IMR-90 (cell line): ENCODE measurements at regions not wholly inside any gene's neighbourhood (a gene's known extent, or its start where the extent isn't known, plus 50 kb on each side); places are given as distances from the start of the nearest gene placed in this dataset.

Source experiments
- ATAC-seq: fragments of 200-7000 bp; cut with Tn5 transposase; 2 replicates; pipeline ENCODE4 v1.9.1; 2020; ENCODE audit warnings: low read depth, mild to moderate bottlenecking, moderate library complexity
- BruUV-seq: library from RNA; stranded (reverse); fragments of 400-500 nt; replicated peaks from 2 replicates; lab custom pipeline; 2021; lab: Mats Ljungman, UMichigan
- CTCF ChIA-PET: fragments of 300-600 bp; formaldehyde crosslinking; extraction: SDS; loops from one replicate; lab custom pipeline; 2021; ENCODE audit warnings: antibody characterized with exemption; lab: Yijun Ruan, JAX
- POLR2A ChIA-PET: fragments of 300-600 bp; sonication (Branson Sonifier 250); formaldehyde crosslinking; loops from one replicate; lab custom pipeline; 2022; ENCODE audit warnings: antibody characterized with exemption; ENCODE audit not compliant: unreplicated experiment; lab: Charles Lee
- DNase-seq: peaks from one replicate; pipeline ENCODE4 v3.0.0; 2013
- H2AFZ ChIP-seq: replicated peaks from 2 replicates; pipeline ENCODE3; 2013; ENCODE audit warnings: low read length, mild to moderate bottlenecking; ENCODE audit not compliant: poor library complexity
- H2AK5ac ChIP-seq: 2 replicates; pipeline ENCODE4 v1.6.1; 2013; ENCODE audit warnings: low read depth, low read length, inconsistent platforms
- H2AK9ac ChIP-seq: replicated peaks from 2 replicates; pipeline ENCODE3; 2013; ENCODE audit warnings: mild to moderate bottlenecking, low read depth, low read length, moderate library complexity; ENCODE audit not compliant: poor library complexity
- H2BK120ac ChIP-seq: 2 replicates; pipeline ENCODE4 v1.6.1; 2013; ENCODE audit warnings: low read depth, low read length, inconsistent platforms
- H2BK15ac ChIP-seq: 3 replicates; pipeline ENCODE4 v1.6.1; 2013; ENCODE audit warnings: low read depth, low read length, inconsistent platforms
- H2BK20ac ChIP-seq: 2 replicates; pipeline ENCODE4 v1.6.1; 2013; ENCODE audit warnings: low read depth, mild to moderate bottlenecking, inconsistent platforms, low read length, moderate library complexity
- H2BK5ac ChIP-seq: 2 replicates; pipeline ENCODE4 v1.6.1; 2013; ENCODE audit warnings: mild to moderate bottlenecking, low read depth, low read length, inconsistent platforms; ENCODE audit not compliant: poor library complexity, severe bottlenecking
- H3K14ac ChIP-seq: replicated peaks from 2 replicates; pipeline ENCODE4 v1.6.1; 2013; ENCODE audit warnings: low read depth, low read length, inconsistent platforms
- H3K18ac ChIP-seq: 2 replicates; pipeline ENCODE4 v1.6.1; 2013; ENCODE audit warnings: low read depth, low read length, control low read depth
- H3K23ac ChIP-seq: 2 replicates; pipeline ENCODE4 v1.6.1; 2013; ENCODE audit warnings: low read depth, low read length, inconsistent platforms
- H3K27ac ChIP-seq: 2 replicates; pipeline ENCODE4 v1.5.1; 2013; ENCODE audit warnings: mild to moderate bottlenecking, control low read depth, low read length; ENCODE audit not compliant: insufficient read depth
- H3K27me3 ChIP-seq: 2 replicates; pipeline ENCODE4 v1.6.1; 2013; ENCODE audit warnings: low read length; ENCODE audit not compliant: control insufficient read depth, insufficient read depth
- H3K36me3 ChIP-seq: 2 replicates; pipeline ENCODE4 v1.6.1; 2013; ENCODE audit warnings: low read length, mixed read lengths; ENCODE audit not compliant: control insufficient read depth, insufficient read depth
- H3K4ac ChIP-seq: 2 replicates; pipeline ENCODE4 v1.6.1; 2013; ENCODE audit warnings: low read depth, low read length, inconsistent platforms
- H3K4me1 ChIP-seq: 2 replicates; pipeline ENCODE4 v1.6.1; 2013; ENCODE audit warnings: low read length, mixed read lengths; ENCODE audit not compliant: control insufficient read depth, insufficient read depth
- H3K4me2 ChIP-seq: 2 replicates; pipeline ENCODE4 v1.6.1; 2013; ENCODE audit warnings: low read depth, mild to moderate bottlenecking, control low read depth, low read length, moderate library complexity
- H3K4me3 ChIP-seq: 2 replicates; pipeline ENCODE4 v1.5.1; 2013; ENCODE audit warnings: low read depth, mild to moderate bottlenecking, control low read depth, low read length, moderate library complexity; ENCODE audit not compliant: insufficient read depth
- H3K56ac ChIP-seq: 2 replicates; pipeline ENCODE4 v1.6.1; 2013; ENCODE audit warnings: low read length, inconsistent platforms; ENCODE audit not compliant: insufficient read depth; ENCODE audit errors: extremely low read depth
- H3K79me1 ChIP-seq, 2 experiments: 2 replicates each; pipeline ENCODE4 v1.6.1; 2013; ENCODE audit warnings: low read length in 2 of 2, inconsistent platforms in 1 of 2, low read depth in 1 of 2
- H3K9ac ChIP-seq: 2 replicates; pipeline ENCODE4 v1.6.1; 2013; ENCODE audit warnings: low read depth, low read length, control low read depth
- H3K9me1 ChIP-seq: 2 replicates; pipeline ENCODE4 v1.6.1; 2013; ENCODE audit warnings: low read length, inconsistent platforms; ENCODE audit not compliant: insufficient read depth
- H3K9me3 ChIP-seq: 2 replicates; pipeline ENCODE4 v1.6.1; 2013; ENCODE audit warnings: low read length; ENCODE audit not compliant: control insufficient read depth, insufficient read depth
- H4K20me1 ChIP-seq: 2 replicates; pipeline ENCODE4 v1.6.1; 2013; ENCODE audit warnings: low read length, inconsistent platforms; ENCODE audit not compliant: insufficient read depth
- H4K5ac ChIP-seq: 2 replicates; pipeline ENCODE4 v1.6.1; 2013; ENCODE audit warnings: mild to moderate bottlenecking, low read depth, low read length, control low read depth
- H4K8ac ChIP-seq, 2 experiments: 2 replicates each; pipeline ENCODE4 v1.6.1; 2013; ENCODE audit warnings: low read depth in 2 of 2, low read length in 2 of 2, control low read depth in 1 of 2, inconsistent platforms in 1 of 2
- H4K91ac ChIP-seq: 2 replicates; pipeline ENCODE4 v1.6.1; 2013; ENCODE audit warnings: low read depth, low read length, inconsistent platforms; ENCODE audit not compliant: insufficient read depth
- BHLHE40 ChIP-seq: fragments of 150-350 bp; IDR thresholded peaks from 2 replicates; pipeline ENCODE4 v1.6.1; 2016; ENCODE audit warnings: mild to moderate bottlenecking, low read depth, low read length
- CEBPB ChIP-seq: IDR thresholded peaks from 2 replicates; pipeline ENCODE4 v1.6.1; 2012; ENCODE audit warnings: low read depth, low read length, improper control_type of control experiment
- CHD1 ChIP-seq: IDR thresholded peaks from 2 replicates; pipeline ENCODE4 v1.6.1; 2012; ENCODE audit warnings: low read depth, low read length, improper control_type of control experiment
- ELK1 ChIP-seq: fragments of 150-350 bp; IDR thresholded peaks from 2 replicates; pipeline ENCODE4 v1.6.1; 2016; ENCODE audit warnings: low read depth, mild to moderate bottlenecking, low read length, moderate library complexity, borderline replicate concordance
- FOS ChIP-seq: fragments of 150-350 bp; IDR thresholded peaks from 2 replicates; pipeline ENCODE4 v1.6.1; 2016; ENCODE audit warnings: low read depth, low read length
- MAFK ChIP-seq: IDR thresholded peaks from 2 replicates; pipeline ENCODE4 v1.6.1; 2012; ENCODE audit warnings: low read depth, low read length, improper control_type of control experiment
- MAZ ChIP-seq: IDR thresholded peaks from 2 replicates; pipeline ENCODE4 v1.6.1; 2012; ENCODE audit warnings: low read depth, mild to moderate bottlenecking, low read length, improper control_type of control experiment, moderate library complexity, borderline replicate concordance
- MXI1 ChIP-seq: IDR thresholded peaks from 2 replicates; pipeline ENCODE4 v1.6.1; 2012; ENCODE audit warnings: low read depth, mild to moderate bottlenecking, low read length, moderate library complexity, borderline replicate concordance
- NFE2L2 ChIP-seq: fragments of 150-350 bp; IDR thresholded peaks from 2 replicates; pipeline ENCODE4 v1.6.1; 2016; ENCODE audit warnings: low read depth, mild to moderate bottlenecking, low read length
- POLR2A ChIP-seq: IDR thresholded peaks from 2 replicates; pipeline ENCODE4 v1.6.1; 2012; ENCODE audit warnings: mild to moderate bottlenecking, low read depth, low read length
- RAD21 ChIP-seq: IDR thresholded peaks from 2 replicates; pipeline ENCODE4 v1.6.1; 2012; ENCODE audit warnings: low read length, improper control_type of control experiment
- RCOR1 ChIP-seq: IDR thresholded peaks from 2 replicates; pipeline ENCODE4 v1.6.1; 2012; ENCODE audit warnings: mild to moderate bottlenecking, low read length, improper control_type of control experiment; ENCODE audit not compliant: insufficient replicate concordance
- RFX5 ChIP-seq: IDR thresholded peaks from 2 replicates; pipeline ENCODE4 v1.8.0; 2012; ENCODE audit warnings: low read depth, mild to moderate bottlenecking, low read length, moderate library complexity
- SMC3 ChIP-seq: fragments of 150-350 bp; IDR thresholded peaks from 2 replicates; pipeline ENCODE4 v1.6.1; 2016; ENCODE audit warnings: low read depth, mild to moderate bottlenecking, antibody characterized with exemption, low read length, moderate library complexity
- WGBS, 2 experiments: methylation state at CpG; one replicate each; pipeline versions ENCODE4 v1.1.5 to v1.1.7; 2013; ENCODE audit warnings: missing lambda C conversion rate in 2 of 2; ENCODE audit not compliant: insufficient read length in 1 of 2; ENCODE audit errors: extremely low coverage in 2 of 2; 5-methylcytosine and 5-hydroxymethylcytosine counted together
- dilution Hi-C: fragments of 300-500 bp; cut with HindIII; formaldehyde crosslinking; loops from one replicate; pipeline ENCODE4 v1.14.3; 2018; ENCODE audit warnings: low sequenced_read_pairs; ENCODE audit not compliant: unreplicated experiment
- in situ Hi-C: fragments of 300-500 bp; cut with MboI; formaldehyde crosslinking; loops from 3 replicates; pipeline ENCODE4 v1.14.3; 2019; ENCODE audit warnings: low sequenced_read_pairs, inconsistent platforms, mixed read lengths
- intact Hi-C: fragments of 100-400 bp; cut with micrococcal nuclease; formaldehyde crosslinking; loops from 2 replicates; pipeline ENCODE4 v1.10.0; 2022
- TF ChIP-seq, protein P1 (sequence below): fragments of 150-350 bp; IDR thresholded peaks from 2 replicates; pipeline ENCODE4 v1.6.1; 2017; ENCODE audit warnings: mild to moderate bottlenecking, antibody characterized with exemption, low read length, low read depth
- TF ChIP-seq, protein P2 (sequence below): conservative IDR thresholded peaks from 2 replicates; pipeline ENCODE4 v1.5.1; 2012; ENCODE audit warnings: mild to moderate bottlenecking, low read depth, low read length, improper control_type of control experiment

GRCh38 chr2:167487728-167488127 lies 599.4 kb downstream of the XIRP2 start:
- no peak overlapping the region for H3K14ac ChIP-seq
- H3K27ac ChIP-seq, result no peak overlapping the region
- no CpG with 5 or more reads among the region's 3 CpGs for WGBS, 2 experiments
- H2AK5ac ChIP-seq, result no peak overlapping the region
- H4K8ac ChIP-seq, result no peak overlapping the region
- no peak overlapping the region for H3K23ac ChIP-seq
- no peak overlapping the region for H3K9ac ChIP-seq
- H2BK5ac ChIP-seq, result no peak overlapping the region
- ChIA-PET CTCF (interaction anchor here (0.6 kb wide), 1 partner anchor 13 kb away, joined by 3 read pairs; no protein-coding TSS in a partner anchor), POLR2A (no interaction called here)
- H3K56ac ChIP-seq, result no peak overlapping the region
- H3K4me1 ChIP-seq, result no peaks in the 10 kb centered on the region
- no peaks in the 10 kb centered on the region for H3K9me1 ChIP-seq
- no peak for DNase-seq
- H4K91ac ChIP-seq, result no peak overlapping the region
- no peak overlapping the region for H3K4ac ChIP-seq
- H4K20me1 ChIP-seq, result no peaks in the 10 kb centered on the region
- H2AK9ac ChIP-seq, result no peak overlapping the region
- H3K18ac ChIP-seq, result no peak overlapping the region
- ATAC-seq, result no peak
- no peak overlapping the region for H3K4me3 ChIP-seq
- H2BK20ac ChIP-seq, result no peak overlapping the region
- H3K9me3 ChIP-seq, result no peaks in the 10 kb centered on the region
- no peaks in the 10 kb centered on the region for H3K36me3 ChIP-seq
- dilution Hi-C loops, result no loop called here
- H3K79me1 ChIP-seq, result no peaks in the 10 kb centered on the region
- H3K4me2 ChIP-seq, result no peak overlapping the region
- in situ Hi-C loops, result no loop called here
- BruUV-seq, result no TSS peak
- intact Hi-C loops, result no loop called here
- no peak overlapping the region for H4K5ac ChIP-seq
- no peak overlapping the region for H2BK120ac ChIP-seq
- no peak overlapping the region for H2AFZ ChIP-seq
- H2BK15ac ChIP-seq, result no peak overlapping the region
- TF ChIP-seq MAFK (no peak), CHD1 (no peak), MXI1 (no peak), CEBPB (no peak), ELK1 (no peak), RFX5 (no peak), BHLHE40 (no peak), MAZ (no peak), POLR2A (no peak), NFE2L2 (no peak), FOS (no peak), RCOR1 (no peak), SMC3 (no peak), RAD21 (no peak)
- TF ChIP-seq, protein P1, sequence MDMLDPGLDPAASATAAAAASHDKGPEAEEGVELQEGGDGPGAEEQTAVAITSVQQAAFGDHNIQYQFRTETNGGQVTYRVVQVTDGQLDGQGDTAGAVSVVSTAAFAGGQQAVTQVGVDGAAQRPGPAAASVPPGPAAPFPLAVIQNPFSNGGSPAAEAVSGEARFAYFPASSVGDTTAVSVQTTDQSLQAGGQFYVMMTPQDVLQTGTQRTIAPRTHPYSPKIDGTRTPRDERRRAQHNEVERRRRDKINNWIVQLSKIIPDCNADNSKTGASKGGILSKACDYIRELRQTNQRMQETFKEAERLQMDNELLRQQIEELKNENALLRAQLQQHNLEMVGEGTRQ, result no peak
- TF ChIP-seq, protein P2, sequence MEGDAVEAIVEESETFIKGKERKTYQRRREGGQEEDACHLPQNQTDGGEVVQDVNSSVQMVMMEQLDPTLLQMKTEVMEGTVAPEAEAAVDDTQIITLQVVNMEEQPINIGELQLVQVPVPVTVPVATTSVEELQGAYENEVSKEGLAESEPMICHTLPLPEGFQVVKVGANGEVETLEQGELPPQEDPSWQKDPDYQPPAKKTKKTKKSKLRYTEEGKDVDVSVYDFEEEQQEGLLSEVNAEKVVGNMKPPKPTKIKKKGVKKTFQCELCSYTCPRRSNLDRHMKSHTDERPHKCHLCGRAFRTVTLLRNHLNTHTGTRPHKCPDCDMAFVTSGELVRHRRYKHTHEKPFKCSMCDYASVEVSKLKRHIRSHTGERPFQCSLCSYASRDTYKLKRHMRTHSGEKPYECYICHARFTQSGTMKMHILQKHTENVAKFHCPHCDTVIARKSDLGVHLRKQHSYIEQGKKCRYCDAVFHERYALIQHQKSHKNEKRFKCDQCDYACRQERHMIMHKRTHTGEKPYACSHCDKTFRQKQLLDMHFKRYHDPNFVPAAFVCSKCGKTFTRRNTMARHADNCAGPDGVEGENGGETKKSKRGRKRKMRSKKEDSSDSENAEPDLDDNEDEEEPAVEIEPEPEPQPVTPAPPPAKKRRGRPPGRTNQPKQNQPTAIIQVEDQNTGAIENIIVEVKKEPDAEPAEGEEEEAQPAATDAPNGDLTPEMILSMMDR, result no peak
- no peaks in the 10 kb centered on the region for H3K27me3 ChIP-seq
